Karpas-422 (cell line): ENCODE measurements at regions not wholly inside any gene's neighbourhood (a gene's known extent, or its start where the extent isn't known, plus 50 kb on each side); places are given as distances from the start of the nearest gene placed in this dataset.

Experiments used
- DNase-seq: peaks from one replicate; pipeline ENCODE4 v3.0.0-alpha.2; 2015
- H2AFZ ChIP-seq: fragments of 200-600 bp; sonication (generic); 2 replicates; pipeline ENCODE4 v1.6.1; 2014; ENCODE audit warnings: antibody characterized with exemption, low read length, mixed read lengths
- H3K27ac ChIP-seq: fragments of 200-600 bp; sonication (generic); 2 replicates; pipeline ENCODE4 v1.5.1; 2014; ENCODE audit warnings: mild to moderate bottlenecking, low read length, moderate library complexity
- H3K27me3 ChIP-seq: fragments of 200-600 bp; sonication (generic); 2 replicates; pipeline ENCODE4 v1.6.1; 2014; ENCODE audit warnings: low read length, mixed read lengths
- H3K36me3 ChIP-seq: fragments of 200-600 bp; sonication (generic); 2 replicates; pipeline ENCODE4 v1.6.1; 2014; ENCODE audit warnings: low read length, mixed read lengths; ENCODE audit not compliant: insufficient read depth
- H3K4me1 ChIP-seq: fragments of 200-600 bp; sonication (generic); 2 replicates; pipeline ENCODE4 v1.6.1; 2014; ENCODE audit warnings: mild to moderate bottlenecking, low read length, mixed read lengths
- H3K4me2 ChIP-seq: fragments of 200-600 bp; sonication (generic); 2 replicates; pipeline ENCODE4 v1.6.1; 2014; ENCODE audit warnings: low read length, low read depth, mild to moderate bottlenecking; ENCODE audit not compliant: poor library complexity, severe bottlenecking
- H3K4me3 ChIP-seq: fragments of 200-600 bp; sonication (generic); 2 replicates; pipeline ENCODE4 v1.5.1; 2014; ENCODE audit warnings: mild to moderate bottlenecking, antibody characterized with exemption, low read length, mixed read lengths
- H3K79me2 ChIP-seq: fragments of 200-600 bp; sonication (generic); 2 replicates; pipeline ENCODE4 v1.6.1; 2014; ENCODE audit warnings: mild to moderate bottlenecking, low read length, mixed read lengths
- H3K9ac ChIP-seq: fragments of 200-600 bp; sonication (generic); 2 replicates; pipeline ENCODE4 v1.6.0; 2014; ENCODE audit warnings: low read length
- H3K9me2 ChIP-seq: fragments of 200-600 bp; sonication (generic), shearing (Covaris generic); replicated peaks from 2 replicates; pipeline ENCODE4 v1.6.0; 2014; ENCODE audit warnings: mild to moderate bottlenecking, low read length, moderate library complexity; ENCODE audit not compliant: insufficient read depth
- H3K9me3 ChIP-seq: fragments of 300-700, 200-600 bp; sonication (generic); 2 replicates; pipeline ENCODE4 v1.6.1; 2014; ENCODE audit warnings: low read length, mixed read lengths
- H4K20me1 ChIP-seq: fragments of 200-600 bp; sonication (generic); 2 replicates; pipeline ENCODE4 v1.6.1; 2014; ENCODE audit warnings: mild to moderate bottlenecking, antibody characterized with exemption, low read length, low read depth; ENCODE audit not compliant: insufficient read depth

- no peak overlapping the region for H3K4me2 ChIP-seq
- H3K79me2 ChIP-seq, result no peaks in the 10 kb centered on the region
- peaks cover 5% of the 10 kb centered on the region; the same call in 1 of the 2 replicates for H3K9me3 ChIP-seq
- H3K9ac ChIP-seq, result no peak overlapping the region
- H4K20me1 ChIP-seq, result no peaks in the 10 kb centered on the region
- H3K27ac ChIP-seq, result no peak overlapping the region
- peak; percentile 44 for DNase-seq
- H3K27me3 ChIP-seq, result no peaks in the 10 kb centered on the region
- H2AFZ ChIP-seq, result no peak overlapping the region
- H3K36me3 ChIP-seq, result no peaks in the 10 kb centered on the region
- no peak overlapping the region for H3K4me3 ChIP-seq
- H3K9me2 ChIP-seq, result no peaks in the 10 kb centered on the region; the same call in 1 of the 2 replicates
- no peaks in the 10 kb centered on the region for H3K4me1 ChIP-seq
Measured at GRCh38 chr2:220533485-220533884, 906.1 kb downstream of the SLC4A3 start.

DNA sequence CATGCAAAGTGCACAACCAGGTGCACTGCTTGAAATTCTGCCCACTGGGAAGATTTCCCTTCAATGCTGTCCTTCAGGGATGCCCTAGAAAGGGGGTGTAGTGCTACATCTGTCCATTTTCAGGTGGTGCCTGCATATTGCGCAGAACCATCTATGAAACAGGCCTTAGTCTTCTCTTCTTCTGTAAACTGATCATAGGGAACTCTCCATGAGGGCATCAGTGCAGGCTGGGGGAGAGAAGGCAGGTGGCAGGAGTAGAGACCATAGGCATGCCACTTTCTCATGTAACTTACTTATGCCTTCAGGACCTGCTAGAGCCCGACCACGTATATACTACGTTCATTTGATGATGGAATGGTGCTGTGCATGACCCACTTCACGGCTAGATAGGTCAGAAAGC is 912.1 kb downstream of the SLC4A3 start:
- H2AFZ ChIP-seq, result no peak overlapping the region
- no peak for DNase-seq
- no peak overlapping the region for H3K4me2 ChIP-seq
- H3K27ac ChIP-seq, result no peak overlapping the region
- H3K9me3 ChIP-seq, result peaks cover 5% of the 10 kb centered on the region; the same call in 1 of the 2 replicates
- H3K4me3 ChIP-seq, result no peak overlapping the region
- no peak overlapping the region for H3K9ac ChIP-seq
- no peaks in the 10 kb centered on the region for H3K9me2 ChIP-seq
- H4K20me1 ChIP-seq, result no peaks in the 10 kb centered on the region
- no peaks in the 10 kb centered on the region for H3K36me3 ChIP-seq
- H3K27me3 ChIP-seq, result no peaks in the 10 kb centered on the region
- H3K4me1 ChIP-seq, result no peaks in the 10 kb centered on the region
- H3K79me2 ChIP-seq, result no peaks in the 10 kb centered on the region

- no peaks in the 10 kb centered on the region for H3K9me3 ChIP-seq
- H2AFZ ChIP-seq, result no peak overlapping the region
- H4K20me1 ChIP-seq, result no peaks in the 10 kb centered on the region
- no peak overlapping the region for H3K27ac ChIP-seq
- no peak for DNase-seq
- H3K27me3 ChIP-seq, result no peaks in the 10 kb centered on the region
- H3K9me2 ChIP-seq, result no peaks in the 10 kb centered on the region
- no peak overlapping the region for H3K9ac ChIP-seq
- no peak overlapping the region for H3K4me3 ChIP-seq
- H3K4me1 ChIP-seq, result no peaks in the 10 kb centered on the region
- H3K4me2 ChIP-seq, result no peak overlapping the region
- no peaks in the 10 kb centered on the region for H3K36me3 ChIP-seq
- no peaks in the 10 kb centered on the region for H3K79me2 ChIP-seq
Measured at GRCh38 chr2:220544049-220544448, 916.6 kb downstream of the SLC4A3 start.

- H3K27me3 ChIP-seq, result no peaks in the 10 kb centered on the region
- H3K27ac ChIP-seq, result no peak overlapping the region
- H3K79me2 ChIP-seq, result no peaks in the 10 kb centered on the region
- H3K4me2 ChIP-seq, result no peak overlapping the region
- DNase-seq, result no peak
- H3K9ac ChIP-seq, result no peak overlapping the region
- H3K9me2 ChIP-seq, result no peaks in the 10 kb centered on the region
- no peaks in the 10 kb centered on the region for H3K9me3 ChIP-seq
- no peak overlapping the region for H2AFZ ChIP-seq
- H3K4me3 ChIP-seq, result no peak overlapping the region
- no peaks in the 10 kb centered on the region for H4K20me1 ChIP-seq
- H3K36me3 ChIP-seq, result no peaks in the 10 kb centered on the region
- no peaks in the 10 kb centered on the region for H3K4me1 ChIP-seq
Measured at GRCh38 chr2:220550995-220551700, 923.7 kb downstream of the SLC4A3 start.

DNA sequence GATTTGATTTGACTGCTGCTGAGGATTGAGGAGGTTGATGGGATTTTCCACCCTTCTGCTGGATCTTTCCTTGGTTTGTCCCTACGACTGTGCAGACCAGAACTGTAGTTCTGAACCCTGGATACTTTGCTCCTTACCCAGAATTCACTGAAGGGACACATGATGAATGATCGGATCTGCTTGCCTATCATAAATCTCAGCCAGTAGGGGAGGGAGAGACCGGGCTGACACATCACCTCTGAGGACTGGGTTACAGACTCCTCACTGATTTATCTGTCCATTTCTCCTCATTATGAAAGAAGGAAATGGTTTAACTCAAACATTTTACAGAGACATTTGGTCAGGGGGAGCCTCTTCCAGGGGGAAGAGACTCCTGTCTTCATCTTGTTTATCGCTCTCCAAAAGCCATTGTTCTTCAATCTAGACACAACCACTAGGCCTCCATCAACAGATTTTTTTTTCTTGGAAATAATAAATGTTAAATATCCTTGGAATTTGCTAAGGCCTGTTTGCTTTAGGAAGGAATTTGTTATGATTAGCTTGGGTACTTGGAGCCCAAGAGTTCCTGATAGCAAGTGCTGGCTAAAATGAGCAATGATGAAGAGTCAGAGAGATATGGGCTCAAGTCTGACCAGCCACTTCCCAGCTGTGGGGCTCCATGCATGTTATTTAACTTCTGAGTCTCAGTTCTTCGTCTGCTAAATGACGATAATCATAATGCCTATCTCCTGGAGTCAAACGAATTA is 925.5 kb downstream of the SLC4A3 start:
- Histone ChIP-seq H3K4me3 (no peak overlapping the region), H2AFZ (no peak overlapping the region), H3K9ac (no peak overlapping the region), H3K36me3 (no peaks in the 10 kb centered on the region), H3K9me2 (no peaks in the 10 kb centered on the region), H3K4me1 (no peaks in the 10 kb centered on the region), H3K27me3 (no peaks in the 10 kb centered on the region), H3K79me2 (no peaks in the 10 kb centered on the region), H3K9me3 (no peaks in the 10 kb centered on the region), H3K27ac (no peak overlapping the region), H3K4me2 (no peak overlapping the region), H4K20me1 (no peaks in the 10 kb centered on the region)
- DNase-seq, result no peak

DNA sequence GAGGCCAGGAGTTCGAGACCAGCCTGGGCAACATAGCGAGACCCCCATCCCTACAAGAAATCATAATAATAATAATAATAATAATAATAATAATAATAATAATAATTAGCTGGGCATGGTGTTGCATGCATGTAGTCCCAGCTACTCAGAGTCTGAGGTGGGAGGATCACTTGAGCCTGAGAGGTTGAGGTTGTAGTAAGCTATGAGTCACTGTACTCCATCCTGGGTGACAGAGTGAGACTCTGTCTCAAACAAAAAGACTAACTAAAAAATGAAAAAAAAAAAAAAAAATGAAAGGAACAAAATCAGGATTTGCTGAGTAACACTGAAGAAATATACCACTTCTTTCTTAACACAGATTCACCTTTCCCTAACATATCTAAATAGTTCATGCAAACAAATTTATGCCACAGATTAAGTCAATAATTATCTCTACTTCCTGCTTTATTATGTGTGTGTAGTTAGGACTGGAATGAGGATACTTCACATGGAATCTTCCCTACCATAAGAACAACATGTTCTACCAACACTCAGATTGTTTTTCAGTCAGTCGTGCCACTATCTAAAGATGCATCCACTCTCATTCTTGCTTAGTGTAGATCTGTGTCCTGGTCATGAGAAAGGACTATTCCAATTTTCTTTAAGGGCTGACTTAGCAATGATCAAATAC is 928.7 kb downstream of the SLC4A3 start:
- H3K36me3 ChIP-seq, result no peaks in the 10 kb centered on the region
- no peaks in the 10 kb centered on the region for H3K4me1 ChIP-seq
- no peak overlapping the region for H3K4me2 ChIP-seq

DNA sequence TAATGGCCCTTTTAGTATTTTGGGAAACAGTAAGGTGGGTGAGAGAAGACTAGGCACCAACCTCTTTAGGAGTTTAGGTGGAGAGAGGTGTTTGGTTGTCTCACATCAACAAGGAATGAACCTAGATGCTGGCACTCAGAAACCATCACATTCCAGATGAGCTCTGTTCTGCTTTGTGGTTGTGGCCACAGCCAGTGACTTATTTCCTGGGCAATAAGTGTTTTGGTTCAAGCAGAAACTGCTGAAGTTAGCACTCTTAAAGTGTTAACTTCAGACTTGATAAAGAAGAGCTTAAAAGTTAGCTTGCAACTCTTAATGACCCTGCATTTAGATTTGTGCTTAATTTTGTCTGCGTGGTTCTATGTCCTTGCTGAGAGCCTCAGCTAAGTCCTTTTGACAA is 929.2 kb downstream of the SLC4A3 start:
- Histone ChIP-seq H3K79me2 (no peaks in the 10 kb centered on the region), H3K9me2 (no peaks in the 10 kb centered on the region), H3K9ac (no peak overlapping the region), H3K4me1 (no peaks in the 10 kb centered on the region), H3K4me2 (no peak overlapping the region), H4K20me1 (no peaks in the 10 kb centered on the region), H3K4me3 (no peak overlapping the region), H3K36me3 (no peaks in the 10 kb centered on the region), H3K9me3 (no peaks in the 10 kb centered on the region), H3K27me3 (no peaks in the 10 kb centered on the region), H2AFZ (no peak overlapping the region), H3K27ac (no peak overlapping the region)
- no peak for DNase-seq

More for the DNA sequence above, 928.7 kb downstream of the SLC4A3 start:
- no peak for DNase-seq
- Histone ChIP-seq H4K20me1 (no peaks in the 10 kb centered on the region), H2AFZ (no peak overlapping the region), H3K9ac (no peak overlapping the region), H3K9me3 (no peaks in the 10 kb centered on the region), H3K4me3 (no peak overlapping the region), H3K79me2 (no peaks in the 10 kb centered on the region), H3K27me3 (no peaks in the 10 kb centered on the region), H3K9me2 (no peaks in the 10 kb centered on the region), H3K27ac (no peak overlapping the region)

DNA sequence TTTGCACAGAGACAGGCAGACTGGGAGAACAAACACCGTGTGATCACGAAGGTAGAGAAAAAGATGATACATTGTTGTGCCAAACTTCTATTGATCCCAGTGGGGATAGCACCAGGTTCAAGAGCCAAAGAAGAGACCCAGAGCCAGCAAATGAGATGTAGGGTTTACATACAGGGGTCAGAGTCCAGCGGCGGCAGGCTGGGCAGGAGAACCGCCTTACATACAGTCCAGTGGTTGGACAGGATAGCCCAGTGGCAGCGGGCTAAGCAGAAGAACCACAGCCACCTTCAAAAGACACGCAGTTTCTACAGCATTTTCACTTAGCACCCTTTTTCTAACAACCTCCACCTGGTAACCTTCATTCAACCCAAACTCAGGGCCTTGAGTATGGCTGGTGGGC is 932.8 kb downstream of the SLC4A3 start:
- Histone ChIP-seq H3K79me2 (no peaks in the 10 kb centered on the region), H2AFZ (no peak overlapping the region), H3K9me2 (no peaks in the 10 kb centered on the region), H3K27me3 (no peaks in the 10 kb centered on the region), H3K36me3 (no peaks in the 10 kb centered on the region), H4K20me1 (no peaks in the 10 kb centered on the region), H3K9ac (no peak overlapping the region), H3K4me1 (no peaks in the 10 kb centered on the region), H3K27ac (no peak overlapping the region), H3K9me3 (no peaks in the 10 kb centered on the region), H3K4me3 (no peak overlapping the region), H3K4me2 (no peak overlapping the region)
- DNase-seq, result no peak
